K562 (cell line): ENCODE measurements at regions not wholly inside any gene's neighbourhood (a gene's known extent, or its start where the extent isn't known, plus 50 kb on each side); places are given as distances from the start of the nearest gene placed in this dataset.

Experiments used
- ATAC-seq: fragments of 200-7000 bp; cut with Tn5 transposase; 3 replicates; pipeline ENCODE4 v1.9.1; 2020; ENCODE audit warnings: moderate library complexity
- BruUV-seq: library from RNA; stranded (reverse); fragments of 400-500 nt; replicated peaks from 2 replicates; lab custom pipeline; 2021; lab: Mats Ljungman, UMichigan
- CTCF ChIA-PET: fragments of 300-600 bp; formaldehyde crosslinking; extraction: SDS; loops from one replicate; lab custom pipeline; 2021; ENCODE audit warnings: low intra/inter-chr PET ratio; lab: Yijun Ruan, JAX
- POLR2A ChIA-PET: fragments of 300-600, 350-650 bp; sonication (Branson Sonifier 250); formaldehyde crosslinking; extraction: SDS; loops from one replicate; lab custom pipeline; 2021; ENCODE audit warnings: antibody characterized with exemption, inconsistent platforms; lab: Yijun Ruan, JAX
- DNase-seq, 4 experiments: peaks; one replicate each; pipeline versions ENCODE4 v3.0.0 to v3.0.0-alpha.2; 2011 to 2018; ENCODE audit warnings: low spot score in 3 of 4, mixed read lengths in 3 of 4; ENCODE audit errors: extremely low read depth in 1 of 4
- FAIRE-seq: peaks from 2 replicates; lab custom pipeline; 2011; peaks lifted over from hg19 to GRCh38; lab: Jason Lieb, UNC
- H2AFZ ChIP-seq: 2 replicates; pipeline ENCODE4 v1.6.0; 2011; ENCODE audit warnings: low read depth, low read length, control low read depth, inconsistent platforms
- H3K27ac ChIP-seq: fragments of 200-600 bp; 3 replicates; pipeline ENCODE4 v1.8.0; 2011; ENCODE audit warnings: low read depth, mild to moderate bottlenecking, control low read depth, inconsistent platforms, low read length, moderate library complexity, mixed read lengths; ENCODE audit errors: extremely low read depth
- H3K27me3 ChIP-seq, 2 experiments: fragments of 300-600 bp in 1 of 2; 2 replicates in 1 of 2; 3 replicates in 1 of 2; pipeline versions ENCODE4 v1.6.0 to v1.8.0; 2011; ENCODE audit warnings: inconsistent platforms in 2 of 2, low read length in 2 of 2, mild to moderate bottlenecking in 1 of 2, mixed read lengths in 1 of 2, moderate library complexity in 1 of 2; ENCODE audit not compliant: control insufficient read depth in 2 of 2, insufficient read depth in 2 of 2
- H3K36me3 ChIP-seq: fragments of 300-600 bp; 3 replicates; pipeline ENCODE4 v1.8.0; 2011; ENCODE audit warnings: mild to moderate bottlenecking, low read length, inconsistent platforms; ENCODE audit not compliant: control insufficient read depth, insufficient read depth
- H3K4me1 ChIP-seq, 2 experiments: fragments of 200-600 bp in 1 of 2; replicated peaks in 1 of 2; 2 replicates in 1 of 2; 3 replicates in 1 of 2; pipeline versions ENCODE4 v1.5.1 to v1.8.0; 2011; ENCODE audit warnings: inconsistent platforms in 2 of 2, low read length in 2 of 2, mild to moderate bottlenecking in 1 of 2, mixed read lengths in 1 of 2, moderate library complexity in 1 of 2; ENCODE audit not compliant: control insufficient read depth in 2 of 2, insufficient read depth in 2 of 2
- H3K4me2 ChIP-seq: 2 replicates; pipeline ENCODE4 v1.6.1; 2011; ENCODE audit warnings: low read length, control low read depth, inconsistent platforms, mixed read lengths; ENCODE audit not compliant: insufficient read depth
- H3K4me3 ChIP-seq: fragments of 200-600 bp; sonication (generic), shearing (Covaris generic); 2 replicates; pipeline ENCODE4 v1.5.1; 2016; ENCODE audit warnings: control low read depth, inconsistent platforms
- H3K79me2 ChIP-seq: fragments of 200-600 bp; 3 replicates; pipeline ENCODE4 v1.8.0; 2011; ENCODE audit warnings: low read length, inconsistent platforms; ENCODE audit not compliant: control insufficient read depth, insufficient read depth
- H3K9ac ChIP-seq, 2 experiments: 2 replicates each; pipeline versions ENCODE4 v1.6.0 to v1.6.1; 2011; ENCODE audit warnings: low read depth in 2 of 2, low read length in 2 of 2, control low read depth in 1 of 2, inconsistent platforms in 1 of 2, mild to moderate bottlenecking in 1 of 2, mixed read lengths in 1 of 2; ENCODE audit not compliant: insufficient read depth in 1 of 2
- H3K9me1 ChIP-seq: one replicate; pipeline ENCODE4 v1.6.0; 2011; ENCODE audit warnings: inconsistent platforms, mild to moderate bottlenecking, low read length, moderate library complexity; ENCODE audit not compliant: control insufficient read depth, insufficient read depth
- H3K9me3 ChIP-seq: replicated peaks from 2 replicates; pipeline ENCODE4 v1.5.1; 2011; ENCODE audit warnings: low read depth, low read length, inconsistent platforms; ENCODE audit not compliant: control insufficient read depth, insufficient read depth
- H4K20me1 ChIP-seq: replicated peaks from 2 replicates; pipeline ENCODE4 v1.6.1; 2011; ENCODE audit warnings: low read length, inconsistent platforms, mixed read lengths; ENCODE audit not compliant: control insufficient read depth, insufficient read depth
- GATAD2A ChIP-seq: fragments of 450-650 bp; IDR thresholded peaks from 2 replicates; pipeline ENCODE4 v1.6.1; 2017
- ILK ChIP-seq: fragments of 450-650 bp; IDR thresholded peaks from 2 replicates; pipeline ENCODE4 v1.6.1; 2016; ENCODE audit warnings: missing genetic modification characterization, low read depth, mild to moderate bottlenecking, missing compliant biosample characterization, moderate library complexity, borderline replicate concordance
- MYC ChIP-seq, 2 experiments: fragments of 250-450 bp in 1 of 2; sonication (Bioruptor Pico) in 1 of 2; IDR thresholded peaks; 2 replicates each; pipeline versions ENCODE4 v1.5.1 to v1.6.1; 2012 to 2021; ENCODE audit warnings: low read depth in 2 of 2, borderline replicate concordance in 1 of 2, improper control_type of control experiment in 1 of 2, low read length in 1 of 2, mild to moderate bottlenecking in 1 of 2, moderate library complexity in 1 of 2
- RBM22 ChIP-seq: fragments of 200-400 bp; formaldehyde crosslinking; IDR thresholded peaks from 2 replicates; pipeline ENCODE4 v1.6.1; 2018; ENCODE audit warnings: low read length, low read depth; ENCODE audit not compliant: poor library complexity, severe bottlenecking
- SMC3 ChIP-seq: conservative IDR thresholded peaks from 2 replicates; pipeline ENCODE4 v1.6.1; 2011; ENCODE audit warnings: low read depth, low read length, improper control_type of control experiment; ENCODE audit not compliant: insufficient read depth
- ZNF274 ChIP-seq: IDR thresholded peaks from 2 replicates; pipeline ENCODE4 v1.6.1; 2011; ENCODE audit warnings: low read depth, mild to moderate bottlenecking, low read length, moderate library complexity, borderline replicate concordance
- ZNF395 ChIP-seq: fragments of 200-800 bp; sonication (Bioruptor generic); IDR thresholded peaks from 2 replicates; pipeline ENCODE4 v1.6.1; 2017; ENCODE audit warnings: missing genetic modification characterization, missing compliant biosample characterization
- ZNF76 ChIP-seq: fragments of 250-450 bp; sonication (Bioruptor Pico); IDR thresholded peaks from 2 replicates; pipeline ENCODE4 v1.4.0; 2020; ENCODE audit warnings: mild to moderate bottlenecking, moderate library complexity, borderline replicate concordance
- ZNF778 ChIP-seq: fragments of 450-650 bp; formaldehyde crosslinking; IDR thresholded peaks from 2 replicates; pipeline ENCODE4 v1.4.0; 2020; ENCODE audit warnings: mild to moderate bottlenecking, moderate library complexity
- WGBS: fragments of 100-300 bp; shearing (Covaris generic); methylation state at CpG from one replicate; pipeline ENCODE4 v1.1.6; 2016; ENCODE audit warnings: low coverage, mixed read lengths; ENCODE audit not compliant: insufficient coverage; ENCODE audit errors: missing lambda C conversion rate; 5-methylcytosine and 5-hydroxymethylcytosine counted together
- in situ Hi-C: fragments of 300-500 bp; cut with MboI; formaldehyde crosslinking; loops from 4 replicates; pipeline ENCODE4 v1.15.0; 2018; ENCODE audit warnings: inconsistent platforms, mixed read lengths
- intact Hi-C: fragments of 100-400 bp; cut with micrococcal nuclease; formaldehyde crosslinking; loops from 2 replicates; pipeline ENCODE4 v1.14.2; 2022
- TF ChIP-seq, protein P1 (sequence below): fragments of 250-450 bp; sonication (Bioruptor Pico); IDR thresholded peaks from 2 replicates; pipeline ENCODE4 v1.9.0; 2021; ENCODE audit warnings: mild to moderate bottlenecking, inconsistent platforms

GRCh38 chr4:180615746-180616145 is 1627.5 kb upstream of the TENM3 start:
- ChIA-PET CTCF (no interaction called here), POLR2A (no interaction called here)
- in situ Hi-C loops (no loop called here), intact Hi-C loops (no loop called here)
- Histone ChIP-seq H3K9me3 (no peaks in the 10 kb centered on the region), H3K4me1 (no peaks in the 10 kb centered on the region), H3K27me3 (no peaks in the 10 kb centered on the region), H3K79me2 (no peaks in the 10 kb centered on the region), H2AFZ (no peak overlapping the region), H3K36me3 (no peaks in the 10 kb centered on the region), H3K4me2 (no peak overlapping the region), H3K27ac (no peak overlapping the region), H3K4me3 (no peak overlapping the region), H3K9ac (no peak overlapping the region), H4K20me1 (no peaks in the 10 kb centered on the region), H3K9me1 (no peaks in the 10 kb centered on the region)
- no peak for ATAC-seq
- FAIRE-seq = no peak
- no peak for TF ChIP-seq MYC (IDR thresholded peaks at IDR 0.05; ENCODE audit: low read depth, low read length)
- TF ChIP-seq MYC (CRISPR knock-in tag; IDR thresholded peaks at IDR 0.05; ENCODE audit: borderline replicate concordance, low read depth) = no peak
- TF ChIP-seq RBM22 = no peak
- no peak for TF ChIP-seq ZNF76
- TF ChIP-seq, protein P1, sequence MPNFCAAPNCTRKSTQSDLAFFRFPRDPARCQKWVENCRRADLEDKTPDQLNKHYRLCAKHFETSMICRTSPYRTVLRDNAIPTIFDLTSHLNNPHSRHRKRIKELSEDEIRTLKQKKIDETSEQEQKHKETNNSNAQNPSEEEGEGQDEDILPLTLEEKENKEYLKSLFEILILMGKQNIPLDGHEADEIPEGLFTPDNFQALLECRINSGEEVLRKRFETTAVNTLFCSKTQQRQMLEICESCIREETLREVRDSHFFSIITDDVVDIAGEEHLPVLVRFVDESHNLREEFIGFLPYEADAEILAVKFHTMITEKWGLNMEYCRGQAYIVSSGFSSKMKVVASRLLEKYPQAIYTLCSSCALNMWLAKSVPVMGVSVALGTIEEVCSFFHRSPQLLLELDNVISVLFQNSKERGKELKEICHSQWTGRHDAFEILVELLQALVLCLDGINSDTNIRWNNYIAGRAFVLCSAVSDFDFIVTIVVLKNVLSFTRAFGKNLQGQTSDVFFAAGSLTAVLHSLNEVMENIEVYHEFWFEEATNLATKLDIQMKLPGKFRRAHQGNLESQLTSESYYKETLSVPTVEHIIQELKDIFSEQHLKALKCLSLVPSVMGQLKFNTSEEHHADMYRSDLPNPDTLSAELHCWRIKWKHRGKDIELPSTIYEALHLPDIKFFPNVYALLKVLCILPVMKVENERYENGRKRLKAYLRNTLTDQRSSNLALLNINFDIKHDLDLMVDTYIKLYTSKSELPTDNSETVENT (CRISPR knock-in tag) = no peak
- no peak for TF ChIP-seq ZNF778 (CRISPR knock-in tag)
- no peak for TF ChIP-seq GATAD2A
- TF ChIP-seq ZNF395 = no peak
- no peak for TF ChIP-seq ILK (tag)
- no peak for TF ChIP-seq ZNF274
- TF ChIP-seq SMC3 = no peak
- 2% methylated on average over 3 of the region's 3 CpGs for WGBS
- no peak for DNase-seq
- BruUV-seq = no TSS peak
